ENCODE measurements at regions not wholly inside any gene's neighbourhood (a gene's known extent, or its start where the extent isn't known, plus 50 kb on each side); places are given as distances from the start of the nearest gene placed in this dataset.

GRCh38 chr16:48442379-48442778, 57.2 kb upstream of the SIAH1 start:
- ChIA-PET CTCF (interaction anchor here (0.6 kb wide), 1 partner anchor 188 kb away, joined by 3 read pairs; no protein-coding TSS in a partner anchor), POLR2A (no interaction called here)
- H3K36me3 ChIP-seq (ENCODE audit: control insufficient read depth in 2 of 2, insufficient read depth in 1 of 2, low read length in 2 of 2): no peaks in the 10 kb centered on the region
- no peaks in the 10 kb centered on the region for H3K9me3 ChIP-seq (ENCODE audit: control insufficient read depth, insufficient read depth, low read depth, low read length)
- H3K4me3 ChIP-seq (ENCODE audit: low read depth, low read length): no peak overlapping the region
- no peak overlapping the region for H3K27ac ChIP-seq (ENCODE audit: extremely low read depth, low read depth, low read length)
- TF ChIP-seq AEBP2 (tag by site-specific recombination; IDR thresholded peaks at IDR 0.05; ENCODE audit: borderline replicate concordance) (no peak), ZNF660 (tag by site-specific recombination; IDR thresholded peaks at IDR 0.05) (no peak), ZNF10 (tag by site-specific recombination; IDR thresholded peaks at IDR 0.05) (no peak), ZNF121 (tag by site-specific recombination; IDR thresholded peaks at IDR 0.05) (peak; percentile 33; the same call in 1 of the 2 replicates), SP3 (tag by site-specific recombination; IDR thresholded peaks at IDR 0.05) (no peak), ZNF221 (tag by site-specific recombination; IDR thresholded peaks at IDR 0.05; ENCODE audit: borderline replicate concordance) (no peak), ZNF280D (tag by site-specific recombination; IDR thresholded peaks at IDR 0.05) (no peak), INSM2 (tag by site-specific recombination; IDR thresholded peaks at IDR 0.05) (no peak)
- H3K4me1 ChIP-seq (ENCODE audit: control insufficient read depth, insufficient read depth, low read length): peaks cover 3% of the 10 kb centered on the region; the same call in 1 of the 2 replicates

- CTCF ChIA-PET: no interaction called here
- Histone ChIP-seq H3K4me1 (ENCODE audit: control insufficient read depth, insufficient read depth, low read length) (peaks cover 3% of the 10 kb centered on the region; the same call in 1 of the 2 replicates), H3K36me3 (ENCODE audit: control insufficient read depth in 2 of 2, insufficient read depth in 1 of 2, low read length in 2 of 2) (no peaks in the 10 kb centered on the region), H3K9me3 (ENCODE audit: control insufficient read depth, insufficient read depth, low read depth, low read length) (no peaks in the 10 kb centered on the region), H3K4me3 (ENCODE audit: low read depth, low read length) (no peak overlapping the region), H3K27ac (ENCODE audit: extremely low read depth, low read depth, low read length) (no peak overlapping the region)
- POLR2A ChIA-PET: no interaction called here
- TF ChIP-seq GLIS1 (tag by site-specific recombination; IDR thresholded peaks at IDR 0.05): peak; percentile 27; the same call in 1 of the 2 replicates
- TF ChIP-seq REST (tag by site-specific recombination; IDR thresholded peaks at IDR 0.05): peak; percentile 80
- no peak for TF ChIP-seq SALL2 (tag by site-specific recombination; IDR thresholded peaks at IDR 0.05; ENCODE audit: borderline replicate concordance)
These were observed 56.7 kb upstream of the SIAH1 start for GRCh38 chr16:48441863-48442279.

- Histone ChIP-seq H3K4me1 (ENCODE audit: control insufficient read depth, insufficient read depth, low read length) (peaks cover 3% of the 10 kb centered on the region; the same call in 1 of the 2 replicates), H3K27ac (ENCODE audit: extremely low read depth, low read depth, low read length) (no peak overlapping the region), H3K9me3 (ENCODE audit: control insufficient read depth, insufficient read depth, low read depth, low read length) (no peaks in the 10 kb centered on the region), H3K36me3 (ENCODE audit: control insufficient read depth in 2 of 2, insufficient read depth in 1 of 2, low read length in 2 of 2) (no peaks in the 10 kb centered on the region), H3K4me3 (ENCODE audit: low read depth, low read length) (no peak overlapping the region)
- ChIA-PET CTCF (no interaction called here), POLR2A (no interaction called here)
- TF ChIP-seq ZBTB6 (tag by site-specific recombination; IDR thresholded peaks at IDR 0.05): no peak
- no peak for TF ChIP-seq SP3 (tag by site-specific recombination; IDR thresholded peaks at IDR 0.05)
- TF ChIP-seq ZFP69B (tag by site-specific recombination; IDR thresholded peaks at IDR 0.05): no peak
- TF ChIP-seq ZNF292 (tag by site-specific recombination; IDR thresholded peaks at IDR 0.05; ENCODE audit: borderline replicate concordance, low read depth): no peak
- no peak for TF ChIP-seq HIC1 (tag by site-specific recombination; IDR thresholded peaks at IDR 0.05)
- no peak for TF ChIP-seq GLI2 (tag by site-specific recombination; IDR thresholded peaks at IDR 0.05; ENCODE audit: borderline replicate concordance, low read depth)
These were observed 55.9 kb upstream of the SIAH1 start for GRCh38 chr16:48441106-48441505.
